Thyroid gland (tissue), 4 donors: ENCODE measurements at regions not wholly inside any gene's neighbourhood (a gene's known extent, or its start where the extent isn't known, plus 50 kb on each side); places are given as distances from the start of the nearest gene placed in this dataset.

Experiments
- DNase-seq, 2 donors: peaks; one replicate each; pipeline ENCODE4 v3.0.0-alpha.2; 2019
- H3K27ac ChIP-seq, 3 donors: fragments of 200-600 bp; sonication (generic); 1 replicate in 2 of 3; 2 replicates in 1 of 3; pipeline ENCODE4 v1.5.1; 2016 to 2019; ENCODE audit warnings: mild to moderate bottlenecking in 1 of 3, moderate library complexity in 1 of 3
- H3K27me3 ChIP-seq: fragments of 200-600 bp; sonication (generic); one replicate; pipeline ENCODE4 v1.5.1; 2019
- H3K36me3 ChIP-seq, 2 donors: fragments of 200-600 bp; sonication (generic); one replicate each; pipeline ENCODE4 v1.5.1; 2016 to 2019
- H3K4me1 ChIP-seq, 2 donors: fragments of 200-600 bp; sonication (generic); one replicate each; pipeline ENCODE4 v1.5.1; 2017 to 2019
- H3K4me3 ChIP-seq, 3 donors: fragments of 200-600 bp; sonication (generic); replicated peaks in 1 of 3; 1 replicate in 2 of 3; 2 replicates in 1 of 3; pipeline ENCODE4 v1.5.1; 2016; ENCODE audit warnings: mild to moderate bottlenecking in 1 of 3
- H3K9me3 ChIP-seq: fragments of 200-600 bp; sonication (generic); one replicate; pipeline ENCODE4 v1.5.1; 2017
- POLR2A ChIP-seq, 2 donors: fragments of 450-650 bp; IDR thresholded peaks; one replicate each; pipeline ENCODE4 v1.6.1; 2017; ENCODE audit warnings: antibody characterized with exemption in 2 of 2, mild to moderate bottlenecking in 2 of 2, moderate library complexity in 1 of 2
- WGBS, 2 donors: methylation state at CpG; one replicate each; pipeline ENCODE4 v1.1.5; 2017; 5-methylcytosine and 5-hydroxymethylcytosine counted together
- intact Hi-C: fragments of 100-400 bp; cut with DNase I; formaldehyde crosslinking; loops from one replicate; pipeline ENCODE4 v1.15.1; 2023
- TF ChIP-seq, protein P1 (sequence below), 6 experiments: fragments of 200-600 bp in 3 of 6; fragments of 450-650 bp in 3 of 6; sonication (generic) in 3 of 6; IDR thresholded peaks; one replicate each; pipeline ENCODE4 v1.5.1; 2016 to 2019; ENCODE audit warnings: antibody characterized with exemption in 6 of 6, mild to moderate bottlenecking in 2 of 6, inconsistent platforms in 1 of 6, moderate library complexity in 1 of 6

- 1 to 6% methylated on average over 10 to 42 of the region's 42 CpGs for WGBS, 2 donors
- peaks cover 0 to 20% of the 10 kb centered on the region in 2 donors for H3K4me1 ChIP-seq
- intact Hi-C loops, result no loop called here
- H3K36me3 ChIP-seq, result no peaks in the 10 kb centered on the region
- peak overlapping the region in 2 of 3 donors; percentile 62 to 72 for H3K27ac ChIP-seq
- DNase-seq, result peak; percentile 73 to 79
- no peaks in the 10 kb centered on the region for H3K27me3 ChIP-seq
- peak in 1 of 2 donors; percentile 67 for TF ChIP-seq POLR2A (IDR thresholded peaks at IDR 0.05)
- TF ChIP-seq, protein P1, sequence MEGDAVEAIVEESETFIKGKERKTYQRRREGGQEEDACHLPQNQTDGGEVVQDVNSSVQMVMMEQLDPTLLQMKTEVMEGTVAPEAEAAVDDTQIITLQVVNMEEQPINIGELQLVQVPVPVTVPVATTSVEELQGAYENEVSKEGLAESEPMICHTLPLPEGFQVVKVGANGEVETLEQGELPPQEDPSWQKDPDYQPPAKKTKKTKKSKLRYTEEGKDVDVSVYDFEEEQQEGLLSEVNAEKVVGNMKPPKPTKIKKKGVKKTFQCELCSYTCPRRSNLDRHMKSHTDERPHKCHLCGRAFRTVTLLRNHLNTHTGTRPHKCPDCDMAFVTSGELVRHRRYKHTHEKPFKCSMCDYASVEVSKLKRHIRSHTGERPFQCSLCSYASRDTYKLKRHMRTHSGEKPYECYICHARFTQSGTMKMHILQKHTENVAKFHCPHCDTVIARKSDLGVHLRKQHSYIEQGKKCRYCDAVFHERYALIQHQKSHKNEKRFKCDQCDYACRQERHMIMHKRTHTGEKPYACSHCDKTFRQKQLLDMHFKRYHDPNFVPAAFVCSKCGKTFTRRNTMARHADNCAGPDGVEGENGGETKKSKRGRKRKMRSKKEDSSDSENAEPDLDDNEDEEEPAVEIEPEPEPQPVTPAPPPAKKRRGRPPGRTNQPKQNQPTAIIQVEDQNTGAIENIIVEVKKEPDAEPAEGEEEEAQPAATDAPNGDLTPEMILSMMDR (IDR thresholded peaks at IDR 0.05), result no peak
- no peaks in the 10 kb centered on the region for H3K9me3 ChIP-seq
- peak overlapping the region; percentile 25 to 58 (median 52) for H3K4me3 ChIP-seq
Measured at GRCh38 chr9:110048403-110048975, 159.5 kb downstream of the C9orf152 start.

DNA sequence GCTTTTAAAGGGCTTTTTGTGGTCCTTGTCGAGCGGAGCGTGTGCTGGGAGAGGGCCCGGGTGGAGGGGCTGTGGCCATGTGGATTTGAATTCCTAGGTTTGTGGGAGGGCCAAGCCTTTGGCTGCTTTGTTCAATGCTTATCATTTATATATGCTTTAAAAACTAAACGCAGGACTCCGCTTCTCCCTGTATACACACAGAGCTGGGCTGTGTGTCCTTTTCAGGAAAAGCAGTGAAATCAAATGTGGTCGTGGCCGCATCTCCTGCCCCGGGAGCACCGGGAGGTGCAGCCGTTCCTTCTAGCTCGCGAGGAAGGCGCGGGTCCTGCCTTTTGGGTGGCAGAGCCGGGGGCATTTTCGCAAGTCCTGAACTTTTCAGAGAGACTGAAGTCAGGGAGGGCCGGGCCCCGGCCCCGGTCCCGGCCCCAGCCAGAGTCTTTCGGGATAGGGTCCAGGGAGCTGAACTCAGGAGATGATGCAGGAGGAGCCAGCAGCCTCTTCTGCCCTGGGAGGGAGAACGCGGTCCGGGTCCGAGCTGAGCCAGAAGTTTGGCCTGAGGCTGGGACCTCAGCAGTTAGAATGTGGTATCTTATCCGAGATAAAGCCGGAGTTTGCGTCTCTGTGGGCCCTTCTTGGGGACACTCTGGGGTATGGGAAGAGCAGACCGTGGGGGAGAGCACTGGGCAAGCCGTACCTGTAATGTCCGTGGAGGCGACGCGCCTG lies 158.8 kb downstream of the C9orf152 start:
- no peaks in the 10 kb centered on the region for H3K36me3 ChIP-seq
- TF ChIP-seq POLR2A (IDR thresholded peaks at IDR 0.05), result no peak
- TF ChIP-seq, protein P1 (IDR thresholded peaks at IDR 0.05), result no peak
- H3K27ac ChIP-seq, result peak overlapping the region in 2 of 3 donors; percentile 62 to 72
- WGBS, 2 donors, result 0 to 5% methylated on average over 19 to 35 of the region's 35 CpGs
- peak overlapping the region; percentile 25 to 58 (median 48) for H3K4me3 ChIP-seq
- no peaks in the 10 kb centered on the region for H3K9me3 ChIP-seq
- peak; percentile 21 to 24 for DNase-seq
- intact Hi-C loops, result no loop called here
- H3K4me1 ChIP-seq, result peaks cover 0 to 20% of the 10 kb centered on the region in 2 donors
- no peaks in the 10 kb centered on the region for H3K27me3 ChIP-seq

DNA sequence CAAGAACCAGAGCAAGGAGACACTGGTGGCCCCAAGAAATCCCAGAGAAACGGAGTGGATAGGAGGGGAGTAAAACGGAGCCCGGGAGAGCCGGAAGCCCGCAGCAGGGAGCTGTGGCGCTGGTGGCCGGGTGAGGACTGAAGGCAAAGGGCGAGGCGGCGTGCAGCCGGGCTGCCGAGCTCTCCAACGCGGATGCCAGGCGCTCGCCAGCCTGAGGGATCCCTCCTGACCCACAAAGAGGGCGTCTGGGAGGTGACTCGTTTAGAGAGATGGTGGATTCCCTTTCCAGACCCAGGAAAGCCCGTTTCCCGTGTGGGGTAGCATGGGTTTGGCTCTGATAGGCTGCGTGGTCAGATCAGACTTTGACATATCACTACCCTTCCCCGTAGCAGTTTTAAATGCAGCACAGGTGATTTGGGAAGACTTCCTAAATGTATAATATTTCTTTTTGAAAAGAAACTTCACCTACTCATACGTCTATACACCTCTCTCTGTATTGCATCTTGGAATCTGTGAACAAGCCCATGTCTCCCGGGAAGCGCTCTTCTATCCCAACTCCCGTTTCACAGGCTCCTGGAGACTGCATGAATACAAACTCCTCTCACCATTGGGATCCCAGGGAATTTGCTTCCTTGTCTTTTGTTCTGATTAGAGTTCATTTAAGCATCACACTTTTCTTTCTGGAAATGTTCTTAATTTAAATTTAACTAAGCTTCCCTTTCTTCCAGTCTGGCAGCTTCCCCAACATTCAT lies 158.1 kb downstream of the C9orf152 start:
- 20 to 34% methylated on average over 22 to 24 of the region's 26 CpGs for WGBS, 2 donors
- Histone ChIP-seq H3K4me3 (peak overlapping the region; percentile 3 to 58 (median 25)), H3K27ac (peak overlapping the region in 2 of 3 donors; percentile 62 to 72), H3K36me3 (no peaks in the 10 kb centered on the region), H3K27me3 (no peaks in the 10 kb centered on the region), H3K4me1 (peaks cover 0 to 20% of the 10 kb centered on the region in 2 donors), H3K9me3 (no peaks in the 10 kb centered on the region)
- peak; percentile 47 to 51 for DNase-seq
- TF ChIP-seq POLR2A (IDR thresholded peaks at IDR 0.05), result no peak
- TF ChIP-seq, protein P1 (IDR thresholded peaks at IDR 0.05), result no peak
- intact Hi-C loops, result loop anchor here (5.0 kb wide), 1 partner anchor 143 kb away; no protein-coding TSS in a partner anchor

GRCh38 chr9:110050925-110051355 lies 157.0 kb downstream of the C9orf152 start:
- DNase-seq, result peak in 1 of 2 donors; percentile 12
- intact Hi-C loops, result loop anchor here (5.0 kb wide), 1 partner anchor 144 kb away; no protein-coding TSS in a partner anchor
- H3K36me3 ChIP-seq, result no peaks in the 10 kb centered on the region
- H3K27ac ChIP-seq, result peak overlapping the region in 2 of 3 donors; percentile 2 to 62
- H3K9me3 ChIP-seq, result no peaks in the 10 kb centered on the region
- H3K27me3 ChIP-seq, result no peaks in the 10 kb centered on the region
- H3K4me3 ChIP-seq, result peak overlapping the region in 1 of 3 donors; percentile 10
- 44 to 66% methylated on average over 1 of the region's 1 CpG for WGBS, 2 donors
- TF ChIP-seq, protein P1 (IDR thresholded peaks at IDR 0.05), result no peak
- no peak for TF ChIP-seq POLR2A (IDR thresholded peaks at IDR 0.05)
- peaks cover 0 to 20% of the 10 kb centered on the region in 2 donors for H3K4me1 ChIP-seq
